Femur (tissue), 1 donor: ENCODE measurements at regions not wholly inside any gene's neighbourhood (a gene's known extent, or its start where the extent isn't known, plus 50 kb on each side); places are given as distances from the start of the nearest gene placed in this dataset.

Source experiments
- DNase-seq: peaks from one replicate; pipeline ENCODE4 v3.0.0-alpha.2; 2017

- DNase-seq, result no peak
These were observed 1278.6 kb downstream of the PCDH7 start for GRCh38 chr4:31998807-31999206.

DNA sequence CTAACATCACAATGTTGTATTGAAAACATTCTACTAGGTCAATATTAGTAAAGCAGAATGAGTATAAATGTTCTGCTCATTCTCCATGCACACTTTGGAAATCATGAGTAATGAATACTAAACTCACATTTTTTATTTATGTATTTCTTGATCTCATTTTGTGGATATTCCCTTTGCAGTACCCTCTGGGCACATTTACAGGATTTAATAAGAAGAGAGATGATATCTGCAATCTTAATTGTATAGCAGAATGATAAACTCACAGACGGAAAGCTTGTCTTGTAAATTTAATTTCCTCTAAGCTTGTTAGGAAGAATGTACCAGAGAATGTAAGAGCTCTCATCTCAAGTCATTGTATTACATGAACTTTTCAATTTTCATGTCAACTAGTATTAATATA lies 1279.7 kb downstream of the PCDH7 start:
- no peak for DNase-seq

DNA sequence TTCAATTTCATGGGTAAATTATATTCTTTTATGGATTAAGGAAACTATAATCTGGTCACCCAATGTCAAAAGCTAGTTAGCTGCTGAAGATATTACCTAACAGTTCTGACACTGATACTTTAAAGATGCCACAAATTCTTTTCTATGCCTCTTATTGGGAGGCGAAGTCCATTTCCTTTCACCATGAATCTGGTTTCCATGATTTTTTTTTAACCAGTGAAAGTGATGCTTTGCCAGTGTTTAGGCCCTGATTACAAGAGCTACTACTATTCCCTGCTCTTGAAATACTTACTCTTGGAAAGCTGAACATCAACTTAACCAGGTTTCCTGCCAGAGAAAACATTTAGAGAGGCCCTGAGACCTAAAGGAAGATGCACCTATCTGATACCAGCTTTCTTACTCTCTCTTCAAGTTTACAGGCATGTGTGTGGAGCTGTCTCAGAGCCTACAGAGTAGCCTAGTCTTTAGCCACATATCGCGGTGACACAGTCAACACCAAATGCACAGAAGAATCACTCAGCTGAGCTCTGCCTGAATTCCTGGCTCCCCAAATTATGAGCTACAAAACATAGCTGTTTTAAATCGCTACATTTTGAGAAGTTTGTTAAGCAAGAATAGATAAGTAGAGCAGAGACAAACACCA lies 1280.8 kb downstream of the PCDH7 start:
- no peak for DNase-seq

DNA sequence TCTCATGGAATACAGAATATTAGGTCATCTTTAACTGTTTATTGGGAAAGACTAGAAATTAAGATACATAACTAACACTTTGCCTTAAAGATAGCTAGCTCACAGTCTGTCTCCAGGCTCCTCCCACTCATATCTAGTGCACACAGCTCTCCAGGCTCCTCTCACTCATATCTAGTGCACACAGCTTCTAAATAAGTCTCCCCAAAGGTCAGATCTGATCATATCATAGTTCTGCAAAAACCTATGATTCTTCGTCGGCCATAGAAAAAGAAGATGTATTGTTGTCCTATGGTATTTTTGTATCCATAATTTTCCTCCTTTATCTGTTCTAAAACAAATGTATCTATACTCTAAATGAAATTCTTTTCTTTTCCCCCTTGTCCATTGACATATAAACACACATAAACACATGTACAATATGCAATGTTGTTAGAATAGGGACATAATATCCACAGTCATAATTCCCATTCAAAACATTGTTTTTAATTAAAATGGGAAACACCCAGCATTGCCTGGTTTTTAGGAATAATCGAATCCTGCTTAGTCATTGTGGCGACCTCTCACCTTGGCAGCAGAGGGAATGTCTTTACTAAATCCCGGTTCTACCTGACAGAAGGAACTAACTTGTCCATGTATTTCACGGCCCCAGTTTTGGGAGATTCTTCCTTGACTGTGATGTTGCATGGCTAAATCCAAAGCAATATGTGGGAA lies 1282.0 kb downstream of the PCDH7 start:
- DNase-seq, result no peak

GRCh38 chr4:32003548-32003947 lies 1283.4 kb downstream of the PCDH7 start:
- no peak for DNase-seq

- DNase-seq, result no peak
These were observed 1290.1 kb downstream of the PCDH7 start for GRCh38 chr4:32010221-32010620.

DNA sequence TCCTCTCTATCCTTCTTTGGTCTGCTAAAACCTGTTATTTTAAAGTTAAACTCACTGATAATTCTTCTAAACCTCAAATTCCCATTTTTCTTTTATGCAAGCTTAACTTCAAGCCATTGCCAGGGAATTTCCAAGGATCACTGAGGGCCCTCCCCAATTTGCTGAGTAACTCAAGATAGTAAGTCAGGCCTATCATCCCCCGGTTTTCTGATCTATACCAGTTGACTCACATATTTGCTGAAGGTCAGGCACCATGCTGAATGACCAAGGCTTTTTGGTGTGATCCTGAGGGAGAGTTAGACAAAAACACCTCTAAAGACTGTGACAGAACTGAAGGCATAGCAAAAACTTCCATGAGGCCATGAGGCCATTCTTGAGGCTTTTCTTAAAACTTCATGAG lies 1301.9 kb downstream of the PCDH7 start:
- DNase-seq, result no peak

GRCh38 chr4:32025851-32026459 lies 1305.8 kb downstream of the PCDH7 start:
- DNase-seq, result no peak

DNA sequence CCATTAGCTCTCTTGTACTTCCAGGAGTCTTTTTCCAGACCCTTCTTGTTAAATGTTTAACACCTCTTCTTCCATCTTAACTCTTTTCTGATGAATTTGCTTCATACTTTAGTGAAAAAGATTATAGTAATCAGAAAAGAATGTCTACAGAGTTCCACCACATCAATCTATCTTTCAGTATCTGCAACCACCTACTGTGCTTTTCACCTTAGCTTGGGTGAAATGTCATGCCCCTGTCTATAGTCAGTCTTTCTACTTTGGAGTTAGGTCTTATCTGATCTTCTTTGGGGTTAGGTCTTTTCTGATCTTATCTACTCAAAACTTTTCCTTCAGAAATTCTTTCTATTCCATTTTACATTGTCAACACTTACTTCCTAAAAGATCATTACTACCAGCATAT lies 1310.2 kb downstream of the PCDH7 start:
- no peak for DNase-seq

- DNase-seq, result no peak
These were observed 1310.9 kb downstream of the PCDH7 start for GRCh38 chr4:32031026-32031425.

- DNase-seq, result no peak
These were observed 1312.0 kb downstream of the PCDH7 start for GRCh38 chr4:32032136-32032672.

- DNase-seq, result no peak
These were observed 1317.2 kb downstream of the PCDH7 start for GRCh38 chr4:32037399-32037798.

- no peak for DNase-seq
These were observed 1322.5 kb downstream of the PCDH7 start for GRCh38 chr4:32042486-32043247.

DNA sequence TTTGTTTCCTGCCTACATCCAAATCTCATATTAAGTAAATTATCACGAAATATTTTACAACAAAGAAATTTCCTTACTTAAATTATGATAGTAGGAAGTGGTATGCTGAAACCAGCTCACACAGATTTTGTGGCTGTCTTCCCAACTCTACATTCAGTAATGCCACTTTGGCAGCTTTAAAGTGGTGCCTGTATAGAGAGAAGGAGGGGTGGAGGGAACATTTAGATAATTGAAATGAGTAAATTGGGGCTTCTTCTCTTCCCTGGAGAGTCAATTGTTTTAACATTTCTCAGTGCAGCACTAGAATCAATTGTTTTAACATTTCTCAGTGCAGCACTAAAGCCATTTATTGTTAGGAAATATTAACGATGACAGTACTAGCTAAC lies 1323.1 kb downstream of the PCDH7 start:
- no peak for DNase-seq

- no peak for DNase-seq
These were observed 1341.7 kb downstream of the PCDH7 start for GRCh38 chr4:32061916-32062315.

DNA sequence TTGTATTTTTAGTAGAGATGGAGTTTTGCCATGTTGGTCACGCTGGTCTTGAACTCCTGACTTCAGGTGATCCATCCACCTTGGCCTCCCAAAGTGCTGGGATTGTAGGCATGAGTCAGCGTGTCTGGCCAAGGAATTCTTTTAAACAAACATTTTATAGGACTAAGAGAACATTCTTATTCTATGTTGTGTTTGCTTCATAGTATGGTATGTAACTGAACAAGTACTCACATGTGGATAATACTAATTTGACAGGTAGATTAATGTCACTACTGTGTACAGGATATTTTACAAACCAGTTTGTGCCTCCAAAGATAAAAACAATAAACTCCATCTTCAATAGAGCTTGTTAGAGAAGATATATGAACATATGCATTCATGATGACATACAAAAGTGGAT lies 1353.4 kb downstream of the PCDH7 start:
- no peak for DNase-seq

DNA sequence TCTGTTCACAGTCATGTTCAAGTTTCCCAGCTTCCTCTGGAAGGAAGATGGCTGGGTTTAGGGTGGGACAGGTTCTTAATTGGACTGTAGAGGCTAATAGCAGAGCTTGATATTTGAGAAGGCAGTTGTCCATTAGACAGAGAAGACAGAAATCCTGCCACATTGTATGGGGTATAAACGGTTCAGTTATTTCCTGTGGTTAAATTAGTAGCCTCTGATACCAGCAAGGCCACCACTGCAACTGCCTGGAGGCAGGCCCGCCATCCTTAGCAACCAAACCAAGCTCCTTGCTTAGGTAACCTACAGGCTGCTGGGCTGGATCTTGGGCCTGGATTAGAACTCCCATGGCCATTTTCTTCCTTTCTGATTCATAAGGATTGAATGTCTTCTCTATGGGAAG lies 1367.0 kb downstream of the PCDH7 start:
- DNase-seq, result no peak

DNA sequence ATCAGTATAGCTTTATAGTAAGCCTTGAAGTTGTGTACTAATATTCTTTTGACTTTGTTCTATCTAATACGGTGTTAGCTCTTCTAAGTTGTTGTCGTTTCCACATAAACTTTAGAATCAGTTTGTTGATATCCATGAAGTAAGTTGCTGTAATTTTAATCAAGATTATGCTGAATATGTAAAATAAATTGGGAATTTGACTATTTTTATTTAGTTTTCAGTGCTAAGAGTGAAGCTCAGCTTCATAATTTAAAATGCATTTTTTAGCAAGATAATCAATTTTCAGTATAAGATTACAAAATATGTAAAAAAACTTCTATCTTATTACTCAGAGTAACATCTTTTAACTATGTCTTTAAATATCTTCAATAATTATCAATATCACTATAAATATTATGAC lies 1374.8 kb downstream of the PCDH7 start:
- no peak for DNase-seq

- DNase-seq, result no peak
These were observed 1382.7 kb downstream of the PCDH7 start for GRCh38 chr4:32102896-32103295.

GRCh38 chr4:32106767-32107166 lies 1386.6 kb downstream of the PCDH7 start:
- DNase-seq, result no peak

- no peak for DNase-seq
These were observed 1392.7 kb downstream of the PCDH7 start for GRCh38 chr4:32112891-32113290.

DNA sequence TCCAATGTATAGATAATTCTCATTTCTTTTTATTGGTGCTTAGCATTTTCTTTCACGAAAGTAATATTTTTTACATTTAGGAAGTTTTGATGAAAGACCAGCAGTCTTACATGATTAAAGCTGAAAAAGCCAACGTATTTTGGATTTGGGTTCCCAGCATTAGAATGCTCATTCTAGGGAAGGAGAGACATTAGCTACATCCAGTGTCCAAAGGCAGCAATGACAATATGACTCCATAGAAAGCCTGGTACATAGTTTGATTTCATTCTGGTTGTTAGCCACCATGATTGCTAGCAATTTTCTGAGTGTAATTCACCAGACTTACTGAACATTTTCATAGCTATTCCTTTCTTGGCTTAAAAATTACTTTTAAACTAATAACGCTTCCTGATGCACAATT lies 1397.5 kb downstream of the PCDH7 start:
- DNase-seq, result no peak

- no peak for DNase-seq
These were observed 1399.7 kb downstream of the PCDH7 start for GRCh38 chr4:32119907-32120306.
